DND-41 (cell line): ENCODE measurements at regions not wholly inside any gene's neighbourhood (a gene's known extent, or its start where the extent isn't known, plus 50 kb on each side); places are given as distances from the start of the nearest gene placed in this dataset.

ENCODE experiments used
- ATAC-seq: fragments of 200-7000 bp; cut with Tn5 transposase; 3 replicates; pipeline ENCODE4 v1.9.1; 2021; ENCODE audit warnings: low read depth; ENCODE audit not compliant: insufficient read depth
- DNase-seq: peaks from one replicate; pipeline ENCODE4 v3.0.0-alpha.2; 2020
- H2AFZ ChIP-seq: 2 replicates; pipeline ENCODE4 v1.6.0; 2012; ENCODE audit warnings: low read depth, low read length
- H3K27ac ChIP-seq: 2 replicates; pipeline ENCODE4 v1.5.1; 2012; ENCODE audit warnings: low read length, inconsistent platforms
- H3K27me3 ChIP-seq: fragments of 200-600 bp; sonication (generic); 2 replicates; pipeline ENCODE4 v1.6.0; 2012; ENCODE audit warnings: low read length, mild to moderate bottlenecking, inconsistent platforms; ENCODE audit not compliant: insufficient read depth, poor library complexity
- H3K36me3 ChIP-seq: 2 replicates; pipeline ENCODE4 v1.5.1; 2012; ENCODE audit warnings: low read length, inconsistent platforms; ENCODE audit not compliant: insufficient read depth
- H3K4me1 ChIP-seq: 2 replicates; pipeline ENCODE4 v1.5.1; 2012; ENCODE audit warnings: mild to moderate bottlenecking, low read length; ENCODE audit not compliant: insufficient read depth
- H3K4me2 ChIP-seq: 2 replicates; pipeline ENCODE4 v1.6.0; 2012; ENCODE audit warnings: mild to moderate bottlenecking, moderate library complexity, low read length, inconsistent platforms; ENCODE audit not compliant: insufficient read depth
- H3K4me3 ChIP-seq, 2 experiments: fragments of 200-600 bp in 1 of 2; shearing (Covaris generic) in 1 of 2; 2 replicates each; pipeline ENCODE4 v1.5.1; 2012 to 2016; ENCODE audit warnings: inconsistent platforms in 2 of 2, low read length in 2 of 2, mild to moderate bottlenecking in 2 of 2, low read depth in 1 of 2, moderate library complexity in 1 of 2
- H3K79me2 ChIP-seq: 2 replicates; pipeline ENCODE4 v1.6.0; 2012; ENCODE audit warnings: low read length, inconsistent platforms; ENCODE audit not compliant: insufficient read depth
- H3K9ac ChIP-seq: 2 replicates; pipeline ENCODE4 v1.6.0; 2012; ENCODE audit warnings: low read depth, mild to moderate bottlenecking, inconsistent platforms, low read length, moderate library complexity
- H3K9me3 ChIP-seq: 2 replicates; pipeline ENCODE4 v1.5.1; 2012; ENCODE audit warnings: low read length, moderate library complexity, mild to moderate bottlenecking, inconsistent platforms; ENCODE audit not compliant: insufficient read depth, severe bottlenecking
- H4K20me1 ChIP-seq: 2 replicates; pipeline ENCODE4 v1.6.0; 2012; ENCODE audit warnings: low read length; ENCODE audit not compliant: insufficient read depth
- CTCF ChIP-seq: IDR thresholded peaks from 2 replicates; pipeline ENCODE4 v1.5.1; 2012; ENCODE audit warnings: borderline replicate concordance, low read length, moderate library complexity, mild to moderate bottlenecking; ENCODE audit not compliant: poor library complexity, severe bottlenecking; ENCODE audit errors: extremely low read depth
- EZH2 ChIP-seq: IDR thresholded peaks from 3 replicates; pipeline ENCODE4 v1.6.1; 2012; ENCODE audit warnings: borderline replicate concordance, low read depth, mild to moderate bottlenecking, moderate library complexity, low read length, inconsistent platforms; ENCODE audit not compliant: severe bottlenecking

- H3K36me3 ChIP-seq = no peaks in the 10 kb centered on the region
- ATAC-seq (no peak), DNase-seq (peak; percentile 13)
- H3K4me1 ChIP-seq = peaks cover 43% of the 10 kb centered on the region
- H3K4me2 ChIP-seq = peak overlapping the region; percentile 52; the same call in 1 of the 2 replicates
- peak overlapping the region; percentile 89 for H3K27ac ChIP-seq
- no peaks in the 10 kb centered on the region for H3K27me3 ChIP-seq
- no peaks in the 10 kb centered on the region for H3K79me2 ChIP-seq
- H4K20me1 ChIP-seq = no peaks in the 10 kb centered on the region
- TF ChIP-seq CTCF (no peak), EZH2 (no peak)
- H3K4me3 ChIP-seq = peak overlapping the region in 1 of 2 experiments; percentile 34; a peak in 2 of 4 replicates
- H3K9me3 ChIP-seq = no peaks in the 10 kb centered on the region
- H3K9ac ChIP-seq = peak overlapping the region; percentile 39
- H2AFZ ChIP-seq = peak overlapping the region; percentile 78
Measured at GRCh38 chr15:91528801-91529200, 324.7 kb upstream of the SLCO3A1 start.

GRCh38 chr15:91529534-91529933, 324.0 kb upstream of the SLCO3A1 start:
- no peaks in the 10 kb centered on the region for H4K20me1 ChIP-seq
- peak overlapping the region; percentile 89 for H3K27ac ChIP-seq
- DNase-seq (peak; percentile 64), ATAC-seq (peak; percentile 93)
- H3K4me1 ChIP-seq = peaks cover 37% of the 10 kb centered on the region
- TF ChIP-seq CTCF = no peak
- TF ChIP-seq EZH2 = no peak
- H3K79me2 ChIP-seq = no peaks in the 10 kb centered on the region
- no peaks in the 10 kb centered on the region for H3K27me3 ChIP-seq
- H3K9ac ChIP-seq = peak overlapping the region; percentile 39
- H3K9me3 ChIP-seq = no peaks in the 10 kb centered on the region
- H2AFZ ChIP-seq = peak overlapping the region; percentile 78
- H3K4me3 ChIP-seq = peak overlapping the region in 1 of 2 experiments; percentile 34; a peak in 1 of 4 replicates
- H3K4me2 ChIP-seq = peak overlapping the region; percentile 52
- no peaks in the 10 kb centered on the region for H3K36me3 ChIP-seq

GRCh38 chr15:91530279-91530678, 323.2 kb upstream of the SLCO3A1 start:
- no peak for TF ChIP-seq CTCF
- no peak for TF ChIP-seq EZH2
- Histone ChIP-seq H3K27me3 (no peaks in the 10 kb centered on the region), H3K27ac (peak overlapping the region; percentile 89), H3K36me3 (no peaks in the 10 kb centered on the region), H3K4me1 (peaks cover 37% of the 10 kb centered on the region), H3K79me2 (no peaks in the 10 kb centered on the region), H3K4me3 (no peak overlapping the region), H3K9me3 (no peaks in the 10 kb centered on the region), H2AFZ (peak overlapping the region; percentile 78; the same call in 1 of the 2 replicates), H3K9ac (no peak overlapping the region; the same call in 1 of the 2 replicates), H4K20me1 (no peaks in the 10 kb centered on the region), H3K4me2 (0 out of 2 replicates have a peak overlapping the region, but pooled peaks have one; percentile 52)
- ATAC-seq (no peak), DNase-seq (no peak)
